IPS-11a (cell line): ENCODE measurements at regions not wholly inside any gene's neighbourhood (a gene's known extent, or its start where the extent isn't known, plus 50 kb on each side); places are given as distances from the start of the nearest gene placed in this dataset.
"Not testable (repeated sequence)": the region's sequence is repeated elsewhere in the genome, so short reads cannot be mapped to it uniquely, and the experiment has no call there.

Source experiments
- H3K4me3 ChIP-seq: one replicate; pipeline ENCODE4 v1.5.1; 2013; ENCODE audit warnings: low read depth, low read length, control low read depth

GRCh38 chr2:8609357-8609811 is 72.5 kb upstream of the ID2 start:
- no peak overlapping the region for H3K4me3 ChIP-seq

- not testable (repeated sequence) for H3K4me3 ChIP-seq
These were observed 71.1 kb upstream of the ID2 start for GRCh38 chr2:8610775-8611174.

GRCh38 chr2:8611246-8611645 is 70.6 kb upstream of the ID2 start:
- no peak overlapping the region for H3K4me3 ChIP-seq

- no peak overlapping the region for H3K4me3 ChIP-seq
These were observed 70.2 kb upstream of the ID2 start for GRCh38 chr2:8611700-8612099.

GRCh38 chr2:8612734-8613179 is 69.1 kb upstream of the ID2 start:
- H3K4me3 ChIP-seq: no peak overlapping the region

- H3K4me3 ChIP-seq: not testable (repeated sequence)
These were observed 68.5 kb upstream of the ID2 start for GRCh38 chr2:8613207-8613999.

- H3K4me3 ChIP-seq: no peak overlapping the region
These were observed 67.2 kb upstream of the ID2 start for GRCh38 chr2:8614646-8615045.

- H3K4me3 ChIP-seq: no peak overlapping the region
These were observed 66.6 kb upstream of the ID2 start for GRCh38 chr2:8615252-8615575.

- H3K4me3 ChIP-seq: no peak overlapping the region
These were observed 66.1 kb upstream of the ID2 start for GRCh38 chr2:8615576-8616281.

- no peak overlapping the region for H3K4me3 ChIP-seq
These were observed 64.8 kb upstream of the ID2 start for GRCh38 chr2:8617048-8617447.

- H3K4me3 ChIP-seq: no peak overlapping the region
These were observed 64.3 kb upstream of the ID2 start for GRCh38 chr2:8617590-8617989.

- no peak overlapping the region for H3K4me3 ChIP-seq
These were observed 62.8 kb upstream of the ID2 start for GRCh38 chr2:8619071-8619470.

- no peak overlapping the region for H3K4me3 ChIP-seq
These were observed 61.1 kb upstream of the ID2 start for GRCh38 chr2:8620611-8621382.

- H3K4me3 ChIP-seq: no peak overlapping the region
These were observed 59.5 kb upstream of the ID2 start for GRCh38 chr2:8622199-8622911.

- no peak overlapping the region for H3K4me3 ChIP-seq
These were observed 58.9 kb upstream of the ID2 start for GRCh38 chr2:8622924-8623465.

- no peak overlapping the region for H3K4me3 ChIP-seq
These were observed 58.3 kb upstream of the ID2 start for GRCh38 chr2:8623576-8623957.

GRCh38 chr2:8623958-8624591 is 57.8 kb upstream of the ID2 start:
- no peak overlapping the region for H3K4me3 ChIP-seq

GRCh38 chr2:8624855-8625398 is 56.9 kb upstream of the ID2 start:
- no peak overlapping the region for H3K4me3 ChIP-seq

- no peak overlapping the region for H3K4me3 ChIP-seq
These were observed 56.2 kb upstream of the ID2 start for GRCh38 chr2:8625399-8626300.
